HepG2 (cell line): ENCODE measurements at regions not wholly inside any gene's neighbourhood (a gene's known extent, or its start where the extent isn't known, plus 50 kb on each side); places are given as distances from the start of the nearest gene placed in this dataset.

ENCODE experiments used
- EED ChIP-seq: sonication (generic); formaldehyde crosslinking; IDR thresholded peaks from 2 replicates; pipeline ENCODE4 v1.5.0; 2020; ENCODE audit warnings: mild to moderate bottlenecking, missing genetic modification reagents
- HMGA1 ChIP-seq: sonication (generic); formaldehyde crosslinking; conservative IDR thresholded peaks from 2 replicates; pipeline ENCODE4 v1.4.0; 2020; ENCODE audit warnings: missing genetic modification reagents
- HNF4G ChIP-seq, 2 experiments: sonication (generic) in 1 of 2; formaldehyde crosslinking in 1 of 2; IDR thresholded peaks; 2 replicates each; pipeline versions ENCODE4 v1.4.0 to v1.6.1; 2011 to 2020; ENCODE audit warnings: borderline replicate concordance in 2 of 2, low read depth in 2 of 2, mild to moderate bottlenecking in 2 of 2, low read length in 1 of 2, missing genetic modification reagents in 1 of 2, moderate library complexity in 1 of 2
- ISX ChIP-seq: sonication (generic); formaldehyde crosslinking; conservative IDR thresholded peaks from 2 replicates; pipeline ENCODE4 v1.5.0; 2020; ENCODE audit warnings: missing genetic modification reagents
- MED1 ChIP-seq: sonication (generic); formaldehyde crosslinking; IDR thresholded peaks from 2 replicates; pipeline ENCODE4 v1.4.0; 2020; ENCODE audit warnings: missing genetic modification reagents
- NCOA1 ChIP-seq: sonication (generic); formaldehyde crosslinking; IDR thresholded peaks from 2 replicates; pipeline ENCODE4 v1.9.0; 2021; ENCODE audit warnings: missing genetic modification reagents
- TCF12 ChIP-seq, 2 experiments: fragments of 450-650 bp in 1 of 2; sonication (generic) in 1 of 2; formaldehyde crosslinking in 1 of 2; IDR thresholded peaks; 2 replicates each; pipeline versions ENCODE4 v1.6.1 to v1.8.0; 2017 to 2022; ENCODE audit warnings: antibody characterized with exemption in 1 of 2, mild to moderate bottlenecking in 1 of 2, missing genetic modification reagents in 1 of 2, moderate library complexity in 1 of 2
- ZNF24 ChIP-seq: fragments of 450-650 bp; IDR thresholded peaks from 2 replicates; pipeline ENCODE4 v1.6.1; 2017; ENCODE audit warnings: antibody characterized with exemption, mild to moderate bottlenecking
- TF ChIP-seq, protein P1 (sequence below): sonication (generic); formaldehyde crosslinking; conservative IDR thresholded peaks from 2 replicates; pipeline ENCODE4 v1.4.0; 2020; ENCODE audit warnings: missing genetic modification reagents
- TF ChIP-seq, protein P2 (sequence below): sonication (generic); formaldehyde crosslinking; IDR thresholded peaks from 2 replicates; pipeline ENCODE4 v1.4.0; 2020; ENCODE audit warnings: missing genetic modification reagents, mild to moderate bottlenecking, borderline replicate concordance

DNA sequence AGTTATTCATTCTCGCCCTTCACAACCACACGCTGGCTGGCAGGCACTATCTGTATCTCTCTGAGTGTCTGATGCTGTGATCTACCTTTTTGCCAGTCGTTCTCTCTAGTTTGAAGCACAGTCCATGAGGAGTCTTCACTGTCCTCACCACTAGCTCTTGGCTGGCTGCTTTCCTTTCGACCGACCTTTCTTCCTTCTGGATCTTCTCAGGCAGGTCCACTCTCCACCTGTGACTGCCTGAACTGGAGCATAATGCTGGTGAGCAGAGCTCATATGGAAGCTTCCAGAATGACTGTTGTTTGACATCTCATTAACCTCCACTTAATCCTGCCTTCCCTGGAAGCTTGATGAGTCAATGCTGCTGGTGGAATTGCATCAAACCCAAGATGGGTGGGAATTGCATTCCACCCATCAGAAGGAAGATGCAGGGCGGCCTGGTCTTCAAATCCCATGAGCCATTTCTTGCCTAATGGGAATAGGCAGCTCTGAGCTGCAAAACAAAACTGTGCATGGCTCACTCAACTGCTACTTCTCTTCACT, 283.5 kb upstream of the HDAC4 start (continued):
- no peak for TF ChIP-seq EED (CRISPR knock-in tag)
- TF ChIP-seq HNF4G (IDR thresholded peaks at IDR 0.05; ENCODE audit: borderline replicate concordance, low read depth, low read length) = no peak
- no peak for TF ChIP-seq HNF4G (CRISPR knock-in tag; IDR thresholded peaks at IDR 0.05; ENCODE audit: borderline replicate concordance, low read depth)
- TF ChIP-seq HMGA1 = no peak
- no peak for TF ChIP-seq NCOA1 (CRISPR knock-in tag)
- TF ChIP-seq, protein P1, sequence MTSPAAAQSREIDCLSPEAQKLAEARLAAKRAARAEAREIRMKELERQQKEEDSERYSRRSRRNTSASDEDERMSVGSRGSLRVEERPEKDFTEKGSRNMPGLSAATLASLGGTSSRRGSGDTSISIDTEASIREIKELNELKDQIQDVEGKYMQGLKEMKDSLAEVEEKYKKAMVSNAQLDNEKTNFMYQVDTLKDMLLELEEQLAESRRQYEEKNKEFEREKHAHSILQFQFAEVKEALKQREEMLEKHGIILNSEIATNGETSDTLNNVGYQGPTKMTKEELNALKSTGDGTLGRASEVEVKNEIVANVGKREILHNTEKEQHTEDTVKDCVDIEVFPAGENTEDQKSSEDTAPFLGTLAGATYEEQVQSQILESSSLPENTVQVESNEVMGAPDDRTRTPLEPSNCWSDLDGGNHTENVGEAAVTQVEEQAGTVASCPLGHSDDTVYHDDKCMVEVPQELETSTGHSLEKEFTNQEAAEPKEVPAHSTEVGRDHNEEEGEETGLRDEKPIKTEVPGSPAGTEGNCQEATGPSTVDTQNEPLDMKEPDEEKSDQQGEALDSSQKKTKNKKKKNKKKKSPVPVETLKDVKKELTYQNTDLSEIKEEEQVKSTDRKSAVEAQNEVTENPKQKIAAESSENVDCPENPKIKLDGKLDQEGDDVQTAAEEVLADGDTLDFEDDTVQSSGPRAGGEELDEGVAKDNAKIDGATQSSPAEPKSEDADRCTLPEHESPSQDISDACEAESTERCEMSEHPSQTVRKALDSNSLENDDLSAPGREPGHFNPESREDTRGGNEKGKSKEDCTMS (CRISPR knock-in tag) = no peak
- TF ChIP-seq TCF12 (IDR thresholded peaks at IDR 0.05) = no peak
- no peak for TF ChIP-seq TCF12 (CRISPR knock-in tag; IDR thresholded peaks at IDR 0.05)
- TF ChIP-seq ISX (CRISPR knock-in tag) = no peak
- no peak for TF ChIP-seq ZNF24
- TF ChIP-seq MED1 = no peak
- TF ChIP-seq, protein P2, sequence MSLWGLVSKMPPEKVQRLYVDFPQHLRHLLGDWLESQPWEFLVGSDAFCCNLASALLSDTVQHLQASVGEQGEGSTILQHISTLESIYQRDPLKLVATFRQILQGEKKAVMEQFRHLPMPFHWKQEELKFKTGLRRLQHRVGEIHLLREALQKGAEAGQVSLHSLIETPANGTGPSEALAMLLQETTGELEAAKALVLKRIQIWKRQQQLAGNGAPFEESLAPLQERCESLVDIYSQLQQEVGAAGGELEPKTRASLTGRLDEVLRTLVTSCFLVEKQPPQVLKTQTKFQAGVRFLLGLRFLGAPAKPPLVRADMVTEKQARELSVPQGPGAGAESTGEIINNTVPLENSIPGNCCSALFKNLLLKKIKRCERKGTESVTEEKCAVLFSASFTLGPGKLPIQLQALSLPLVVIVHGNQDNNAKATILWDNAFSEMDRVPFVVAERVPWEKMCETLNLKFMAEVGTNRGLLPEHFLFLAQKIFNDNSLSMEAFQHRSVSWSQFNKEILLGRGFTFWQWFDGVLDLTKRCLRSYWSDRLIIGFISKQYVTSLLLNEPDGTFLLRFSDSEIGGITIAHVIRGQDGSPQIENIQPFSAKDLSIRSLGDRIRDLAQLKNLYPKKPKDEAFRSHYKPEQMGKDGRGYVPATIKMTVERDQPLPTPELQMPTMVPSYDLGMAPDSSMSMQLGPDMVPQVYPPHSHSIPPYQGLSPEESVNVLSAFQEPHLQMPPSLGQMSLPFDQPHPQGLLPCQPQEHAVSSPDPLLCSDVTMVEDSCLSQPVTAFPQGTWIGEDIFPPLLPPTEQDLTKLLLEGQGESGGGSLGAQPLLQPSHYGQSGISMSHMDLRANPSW (CRISPR knock-in tag) = no peak
